ENCODE measurements at regions not wholly inside any gene's neighbourhood (a gene's known extent, or its start where the extent isn't known, plus 50 kb on each side); places are given as distances from the start of the nearest gene placed in this dataset.
"Not testable (repeated sequence)": the region's sequence is repeated elsewhere in the genome, so short reads cannot be mapped to it uniquely, and the experiment has no call there.

GRCh38 chr13:58190577-58190976, 559.0 kb downstream of the PCDH17 start:
- DNase-seq (ENCODE audit: low spot score): no peak

DNA sequence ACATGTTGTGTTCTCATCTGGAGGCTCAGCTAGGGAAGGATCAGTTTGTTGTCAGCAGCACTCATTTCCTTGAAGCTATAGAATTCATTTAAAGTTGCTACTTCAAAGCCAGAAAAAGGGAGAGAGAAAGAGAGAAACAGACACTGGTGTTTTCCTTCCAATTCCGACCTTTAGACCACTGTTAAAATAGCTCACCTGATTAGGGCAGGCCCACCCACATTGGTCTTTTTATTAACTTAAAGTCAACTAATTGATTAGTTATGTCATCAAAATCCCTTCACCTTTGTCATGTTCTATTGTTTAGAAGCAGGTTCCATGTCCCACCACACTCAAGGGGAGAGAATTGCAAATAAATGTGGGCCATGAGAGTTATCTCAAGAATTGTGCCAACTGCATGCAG, 560.2 kb downstream of the PCDH17 start:
- no peak for DNase-seq (ENCODE audit: low spot score)

DNA sequence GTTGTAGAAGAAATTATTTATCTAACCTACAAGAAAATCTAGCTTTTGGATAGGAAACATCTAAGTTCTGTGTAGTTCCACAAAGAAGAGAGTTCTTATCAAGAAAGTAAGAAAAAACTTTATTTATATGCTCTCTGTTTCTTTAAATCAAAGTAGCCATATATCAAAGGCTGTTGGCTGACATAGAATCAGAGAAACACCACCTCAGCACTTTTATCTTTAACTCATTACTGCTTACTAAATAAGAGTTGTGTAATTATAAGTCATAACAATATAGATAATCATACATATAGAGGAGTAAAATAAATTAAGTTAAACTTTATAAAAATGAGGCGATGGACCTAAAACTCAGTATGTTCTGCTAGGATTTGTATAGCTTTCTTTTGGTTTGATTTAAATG, 570.6 kb downstream of the PCDH17 start:
- no peak for DNase-seq (ENCODE audit: low spot score)

DNA sequence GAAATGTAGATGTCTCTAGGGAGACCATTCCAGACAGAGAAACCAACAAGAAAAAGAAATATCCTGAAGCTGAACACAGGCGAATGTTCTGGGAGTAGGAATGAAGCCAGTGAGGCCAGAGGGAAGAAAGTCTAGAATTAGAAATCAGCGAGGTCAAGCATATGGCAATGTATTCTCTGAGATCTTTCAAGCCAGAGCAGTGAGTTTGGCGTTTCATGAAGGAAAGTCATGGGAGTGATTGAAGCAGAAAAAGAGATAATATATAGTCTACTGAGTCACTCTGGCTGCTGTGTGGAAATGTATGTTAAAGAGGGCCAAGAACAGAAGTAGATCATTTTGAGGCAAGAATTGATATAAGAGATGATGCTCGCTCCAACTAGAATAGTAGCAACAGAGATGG, 576.0 kb downstream of the PCDH17 start:
- DNase-seq (ENCODE audit: low spot score): no peak

DNA sequence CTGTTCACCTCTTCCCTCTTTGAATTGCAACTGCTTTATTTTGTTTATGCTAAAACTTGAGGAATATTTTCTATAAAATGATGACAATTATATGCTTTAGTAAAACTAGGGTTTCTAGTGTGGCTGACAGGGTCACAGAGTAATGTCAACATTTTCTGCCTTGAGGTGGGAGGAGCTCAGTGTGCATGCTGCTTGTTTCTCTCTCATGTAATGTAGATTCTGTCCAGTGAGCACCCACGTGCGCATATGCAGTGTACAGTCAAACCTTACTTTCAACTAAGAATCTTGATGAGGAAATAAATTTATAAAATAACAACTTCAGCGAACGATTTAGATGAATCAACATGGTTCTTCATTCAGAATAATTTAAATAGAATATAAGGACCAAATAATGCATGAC, 603.9 kb downstream of the PCDH17 start:
- DNase-seq (ENCODE audit: low spot score): no peak

- DNase-seq (ENCODE audit: low spot score): no peak
Measured at GRCh38 chr13:58238972-58239773, 607.6 kb downstream of the PCDH17 start.

DNA sequence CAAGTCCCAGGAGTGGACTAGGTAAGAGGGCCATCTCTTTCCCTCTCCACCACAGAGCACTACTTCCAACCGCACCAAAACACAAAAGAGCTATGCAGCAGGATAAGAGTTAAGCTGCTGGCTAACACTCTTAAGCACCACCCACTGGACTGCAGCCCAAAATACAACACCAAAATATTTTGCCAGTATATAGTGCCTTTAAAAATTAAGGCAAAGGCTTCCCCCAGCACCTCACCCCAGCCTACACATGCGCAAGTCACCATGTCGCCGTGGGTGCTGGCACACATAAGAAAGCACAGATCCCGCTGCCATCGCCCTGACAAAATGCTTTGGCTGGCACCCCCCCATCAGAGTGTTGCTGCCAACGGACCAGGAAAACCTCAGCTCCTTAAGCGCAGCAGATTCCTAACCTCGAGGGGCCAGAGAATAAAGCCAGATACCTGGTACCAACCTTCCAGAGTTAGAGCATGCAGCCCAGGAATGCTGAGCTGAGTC, 608.3 kb downstream of the PCDH17 start:
- DNase-seq (ENCODE audit: low spot score): peak; percentile 1

DNA sequence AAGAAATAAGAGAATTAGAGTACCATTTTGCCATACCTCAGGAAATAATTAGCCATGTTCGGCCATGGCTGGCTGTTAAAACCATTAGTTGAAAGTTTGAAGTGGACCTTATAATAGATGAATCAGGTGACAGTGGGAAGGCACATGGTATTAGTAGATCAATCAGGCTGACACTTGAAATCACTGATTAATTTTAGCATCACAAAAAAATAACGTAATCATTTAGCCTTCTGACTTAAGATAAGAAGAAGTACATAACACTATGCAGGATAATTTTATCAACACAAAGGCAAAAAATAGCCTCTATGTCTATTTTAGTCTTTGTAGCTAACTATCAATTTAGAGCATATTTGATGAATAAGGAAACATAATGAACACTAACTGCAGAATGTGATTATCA, 615.5 kb downstream of the PCDH17 start:
- no peak for DNase-seq (ENCODE audit: low spot score)

DNA sequence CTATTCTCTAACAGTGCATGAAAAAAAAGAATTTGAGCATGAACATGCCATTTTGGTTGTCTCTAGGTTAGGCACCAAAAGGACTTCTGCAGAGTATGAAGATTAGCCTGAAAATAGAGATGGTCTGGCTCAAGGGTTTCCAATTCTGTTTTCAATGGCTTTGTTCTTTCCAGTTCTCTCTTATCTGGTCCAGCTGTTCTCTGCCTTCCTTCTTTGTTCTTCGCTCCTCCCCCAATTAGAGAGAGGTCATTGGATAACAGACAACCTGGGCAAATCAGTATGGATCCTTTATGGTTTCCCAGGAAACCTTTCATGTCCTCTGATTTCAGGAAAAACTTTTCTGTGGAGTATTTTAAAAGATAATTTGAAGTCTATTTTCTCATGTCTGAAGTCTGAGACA, 623.4 kb downstream of the PCDH17 start:
- DNase-seq (ENCODE audit: low spot score): no peak

GRCh38 chr13:58266271-58266670, 634.7 kb downstream of the PCDH17 start:
- no peak for DNase-seq (ENCODE audit: low spot score)

DNA sequence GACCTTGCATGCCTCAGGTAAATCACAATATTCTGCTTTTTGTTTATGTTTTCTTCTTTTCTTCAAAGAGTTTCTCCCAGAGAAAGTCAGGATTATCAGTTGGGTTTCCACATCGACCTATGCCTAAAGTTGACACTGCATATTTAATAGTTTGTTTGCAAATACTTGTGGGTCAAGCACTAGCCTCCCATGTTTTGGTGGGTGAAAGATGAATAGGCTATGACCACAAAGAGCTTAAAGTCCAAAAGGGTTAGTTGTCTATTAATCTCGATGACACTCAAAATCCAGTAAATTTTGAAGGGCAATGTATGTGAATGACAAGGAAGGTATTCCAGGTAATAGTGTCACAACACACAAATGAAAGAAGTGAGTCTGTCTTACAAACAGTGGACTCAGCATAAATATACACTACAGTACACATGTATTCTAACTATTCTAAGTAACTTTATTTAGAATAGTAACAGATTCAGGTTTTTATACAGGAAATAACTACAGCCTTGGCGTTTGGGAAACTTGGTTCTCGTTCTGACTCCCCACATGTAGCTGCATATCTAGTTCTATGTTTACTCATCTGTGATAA, 667.1 kb downstream of the PCDH17 start:
- DNase-seq (ENCODE audit: low spot score): no peak

- DNase-seq (ENCODE audit: low spot score): no peak
Measured at GRCh38 chr13:58300224-58300623, 668.7 kb downstream of the PCDH17 start.

DNA sequence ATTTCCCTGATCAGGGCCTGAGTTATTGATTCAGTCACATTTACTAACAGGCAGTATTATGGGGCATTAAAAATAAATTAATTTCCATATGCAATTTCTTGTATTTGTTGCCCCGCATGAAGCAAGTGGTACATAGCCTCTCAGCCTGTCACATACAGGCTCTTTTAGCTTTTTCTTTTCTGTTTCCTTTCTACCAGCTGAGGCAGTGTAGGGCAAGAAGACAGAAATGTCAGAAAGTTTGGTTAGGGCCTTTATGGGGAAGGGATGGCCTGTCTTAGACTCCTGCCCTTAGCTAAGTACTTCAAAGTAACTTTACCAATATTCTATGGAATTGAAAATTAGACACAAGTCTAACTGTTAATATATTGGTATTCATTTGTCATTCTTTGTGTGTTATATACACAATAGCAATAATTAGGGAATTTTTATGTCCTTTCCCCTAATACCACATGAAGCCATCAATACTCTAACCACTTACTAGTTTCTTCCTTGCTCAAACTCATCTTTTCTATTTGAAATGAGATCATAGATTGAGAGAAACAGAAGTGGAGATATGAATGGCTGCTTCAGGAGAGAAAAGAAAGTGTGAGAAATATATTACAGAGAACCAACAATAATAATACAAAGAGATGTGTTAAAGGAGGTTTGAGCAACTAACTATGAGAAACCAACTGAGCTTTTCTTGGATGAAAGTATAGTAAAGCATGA, 669.6 kb downstream of the PCDH17 start:
- no peak for DNase-seq (ENCODE audit: low spot score)

DNA sequence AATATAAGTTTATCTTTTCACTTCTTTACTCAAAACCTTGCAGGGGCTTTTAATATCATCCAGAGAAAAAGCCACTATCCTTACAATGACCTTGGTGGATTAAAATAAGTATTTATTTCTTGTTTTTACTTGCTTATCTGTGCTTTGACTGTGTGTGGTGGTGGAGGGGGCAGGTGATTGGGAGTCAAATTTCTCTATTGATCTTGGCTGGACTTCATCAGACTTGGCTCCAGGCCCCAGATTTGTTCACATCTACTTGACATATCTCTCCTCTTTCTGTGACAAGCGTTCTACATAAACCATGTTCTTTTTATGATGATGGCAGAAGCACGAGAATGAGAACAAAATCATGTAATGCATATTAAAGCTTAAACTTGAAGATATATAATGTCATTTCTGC, 670.8 kb downstream of the PCDH17 start:
- no peak for DNase-seq (ENCODE audit: low spot score)

- DNase-seq (ENCODE audit: low spot score): no peak
Measured at GRCh38 chr13:58306062-58306461, 674.5 kb downstream of the PCDH17 start.

- DNase-seq (ENCODE audit: low spot score): no peak
Measured at GRCh38 chr13:58313219-58313618, 681.7 kb downstream of the PCDH17 start.

DNA sequence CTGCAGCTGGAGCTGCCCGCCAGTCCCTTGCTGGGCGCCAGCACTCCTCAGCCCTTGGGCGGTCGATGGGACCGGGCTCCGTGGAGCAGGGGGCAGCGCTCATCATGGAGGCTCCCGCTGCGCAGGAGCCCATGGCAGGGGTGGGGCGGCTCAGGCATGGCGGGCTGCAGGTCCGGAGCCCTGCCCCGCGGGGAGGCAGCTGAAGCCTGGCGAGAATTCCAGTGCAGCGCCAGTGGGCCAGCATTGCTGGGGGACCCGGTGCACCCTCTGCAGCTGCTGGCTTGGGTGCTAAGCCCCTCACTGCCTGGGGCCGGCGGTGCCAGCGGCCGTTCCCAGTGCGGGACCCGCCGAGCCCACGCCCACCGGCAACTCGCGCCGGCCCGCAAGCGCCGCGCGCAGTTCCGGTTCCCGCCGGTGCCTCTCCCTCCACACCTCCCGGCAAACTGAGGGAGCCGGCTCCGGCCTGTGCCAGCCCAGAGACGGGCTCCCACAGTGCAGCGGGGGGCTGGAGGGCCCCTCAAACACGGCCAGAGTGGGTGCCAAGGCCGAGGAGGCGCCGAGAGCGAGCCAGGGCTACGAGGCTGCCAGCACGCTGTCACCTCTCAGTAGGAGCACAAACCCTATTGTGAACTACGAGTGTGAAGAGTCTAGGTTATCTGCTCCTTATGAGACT, 687.1 kb downstream of the PCDH17 start:
- no peak for DNase-seq (ENCODE audit: low spot score)

DNA sequence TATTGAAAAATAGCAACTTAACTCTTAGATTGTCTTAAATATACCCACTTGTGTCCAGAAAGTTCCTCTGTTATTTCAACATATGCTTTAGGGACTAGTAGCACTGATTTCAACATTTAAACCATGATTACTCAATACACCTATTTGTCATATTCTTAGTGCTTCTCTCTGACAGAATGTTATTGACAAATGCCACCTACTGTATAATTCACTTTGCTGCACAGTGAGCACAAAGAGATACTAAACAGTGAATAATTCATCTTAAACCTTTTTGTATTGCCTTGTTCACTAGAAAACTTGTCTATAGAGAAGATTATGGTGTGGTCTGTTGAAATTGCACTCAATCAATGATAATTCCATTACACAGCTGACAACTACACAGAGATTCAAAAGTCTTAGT, 692.6 kb downstream of the PCDH17 start:
- DNase-seq (ENCODE audit: low spot score): no peak

DNA sequence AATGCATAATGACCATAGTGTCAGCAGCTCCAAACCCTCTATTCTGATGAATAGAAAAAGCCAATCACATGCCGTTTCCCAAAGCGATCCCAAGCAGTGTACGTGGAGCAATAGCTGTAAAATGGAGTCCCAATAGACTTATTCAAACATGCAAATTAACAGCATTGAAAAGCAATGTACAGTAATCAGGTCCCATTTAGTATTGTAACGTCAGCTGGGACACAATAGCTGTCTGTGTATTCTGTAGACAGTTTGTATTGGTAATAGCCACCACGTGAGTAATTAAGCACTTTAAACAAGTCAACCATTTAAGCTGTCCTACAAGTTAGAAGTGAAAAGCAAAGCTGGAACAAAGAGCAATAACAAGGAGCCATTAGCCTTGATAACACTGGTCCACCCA, 698.2 kb downstream of the PCDH17 start:
- no peak for DNase-seq (ENCODE audit: low spot score)

DNA sequence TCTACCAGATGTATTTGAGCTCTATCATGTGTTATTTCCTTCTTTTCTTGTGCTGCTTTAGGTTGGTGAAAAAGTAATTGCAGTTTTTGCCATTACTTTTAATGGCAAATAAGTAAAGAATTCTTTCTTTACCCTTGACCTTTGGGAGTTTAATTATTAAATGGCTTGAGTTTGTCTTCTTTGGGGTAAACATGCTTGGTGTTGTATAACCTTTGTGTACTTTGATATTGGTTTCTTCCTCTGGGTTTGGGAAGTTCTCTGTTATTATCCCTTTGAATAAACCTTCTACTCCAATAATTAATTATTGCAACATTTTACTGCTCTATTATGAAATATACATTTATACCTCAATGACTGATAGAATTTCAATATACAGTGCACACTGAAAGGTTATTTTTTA, 709.4 kb downstream of the PCDH17 start:
- DNase-seq (ENCODE audit: low spot score): no peak

GRCh38 chr13:58341318-58341717, 709.8 kb downstream of the PCDH17 start:
- no peak for DNase-seq (ENCODE audit: low spot score)

GRCh38 chr13:58343076-58343475, 711.5 kb downstream of the PCDH17 start:
- DNase-seq (ENCODE audit: low spot score): no peak

- DNase-seq (ENCODE audit: low spot score): not testable (repeated sequence)
Measured at GRCh38 chr13:58352100-58352499, 720.6 kb downstream of the PCDH17 start.
